GM18907 (cell line): ENCODE measurements at regions not wholly inside any gene's neighbourhood (a gene's known extent, or its start where the extent isn't known, plus 50 kb on each side); places are given as distances from the start of the nearest gene placed in this dataset.

ENCODE experiments used
- ATAC-seq: cut with Tn5 transposase; IDR thresholded peaks from one replicate; pipeline ENCODE4 v1.9.1; 2021; ENCODE audit warnings: mild to moderate bottlenecking, moderate library complexity; ENCODE audit not compliant: unreplicated experiment

- ATAC-seq = no peak
These were observed 600.8 kb downstream of the DIAPH3 start for GRCh38 chr13:59562924-59563323.

GRCh38 chr13:59566561-59566960 is 597.2 kb downstream of the DIAPH3 start:
- ATAC-seq = no peak

GRCh38 chr13:59568306-59568705 is 595.4 kb downstream of the DIAPH3 start:
- no peak for ATAC-seq

- no peak for ATAC-seq
These were observed 593.5 kb downstream of the DIAPH3 start for GRCh38 chr13:59570204-59570603.

- ATAC-seq = no peak
These were observed 579.6 kb downstream of the DIAPH3 start for GRCh38 chr13:59584101-59584500.

- no peak for ATAC-seq
These were observed 578.7 kb downstream of the DIAPH3 start for GRCh38 chr13:59584761-59585670.

- no peak for ATAC-seq
These were observed 576.7 kb downstream of the DIAPH3 start for GRCh38 chr13:59587030-59587429.

GRCh38 chr13:59587971-59588716 is 575.6 kb downstream of the DIAPH3 start:
- no peak for ATAC-seq

- ATAC-seq = no peak
These were observed 575.0 kb downstream of the DIAPH3 start for GRCh38 chr13:59588717-59589067.

GRCh38 chr13:59601993-59602392 is 561.7 kb downstream of the DIAPH3 start:
- ATAC-seq = no peak

GRCh38 chr13:59603646-59604045 is 560.1 kb downstream of the DIAPH3 start:
- no peak for ATAC-seq

GRCh38 chr13:59607172-59607571 is 556.6 kb downstream of the DIAPH3 start:
- ATAC-seq = no peak

GRCh38 chr13:59607780-59608233 is 555.9 kb downstream of the DIAPH3 start:
- ATAC-seq = peak; percentile 70

GRCh38 chr13:59609421-59609820 is 554.3 kb downstream of the DIAPH3 start:
- no peak for ATAC-seq
